Mucosa of rectum (tissue), 2 donors: ENCODE measurements at regions not wholly inside any gene's neighbourhood (a gene's known extent, or its start where the extent isn't known, plus 50 kb on each side); places are given as distances from the start of the nearest gene placed in this dataset.
"Not testable (repeated sequence)": the region's sequence is repeated elsewhere in the genome, so short reads cannot be mapped to it uniquely, and the experiment has no call there.

ENCODE experiments used
- H3K27ac ChIP-seq, 2 donors: one replicate each; pipeline ENCODE4 v1.7.0; 2013; ENCODE audit warnings: inconsistent platforms in 2 of 2, low read depth in 2 of 2, low read length in 2 of 2
- H3K27me3 ChIP-seq, 2 donors: one replicate each; pipeline ENCODE4 v1.7.0; 2013; ENCODE audit warnings: low read length in 2 of 2; ENCODE audit not compliant: control insufficient read depth in 2 of 2, insufficient read depth in 2 of 2
- H3K36me3 ChIP-seq, 2 donors: one replicate each; pipeline ENCODE4 v1.7.0; 2013; ENCODE audit warnings: low read length in 2 of 2; ENCODE audit not compliant: control insufficient read depth in 2 of 2, insufficient read depth in 2 of 2
- H3K4me1 ChIP-seq, 2 donors: one replicate each; pipeline ENCODE4 v1.7.0; 2013; ENCODE audit warnings: low read length in 2 of 2, mild to moderate bottlenecking in 1 of 2; ENCODE audit not compliant: control insufficient read depth in 2 of 2, insufficient read depth in 2 of 2
- H3K4me3 ChIP-seq, 2 donors: one replicate each; pipeline ENCODE4 v1.7.0; 2013; ENCODE audit warnings: low read length in 2 of 2
- H3K9ac ChIP-seq, 2 donors: one replicate each; pipeline ENCODE4 v1.7.0; 2013; ENCODE audit warnings: low read length in 2 of 2, low read depth in 1 of 2, mild to moderate bottlenecking in 1 of 2
- H3K9me3 ChIP-seq, 2 donors: one replicate each; pipeline ENCODE4 v1.7.0; 2013; ENCODE audit warnings: low read length in 2 of 2; ENCODE audit not compliant: control insufficient read depth in 2 of 2
- donor health status: healthy.
- donor health status: Normal muscosa, but diverticular disease.

- H3K4me3 ChIP-seq = no peak overlapping the region
- no peaks in the 10 kb centered on the region for H3K36me3 ChIP-seq
- H3K9me3 ChIP-seq = no peaks in the 10 kb centered on the region
- H3K9ac ChIP-seq = no peak overlapping the region
- H3K27ac ChIP-seq = no peak overlapping the region
- H3K4me1 ChIP-seq = no peaks in the 10 kb centered on the region
- no peaks in the 10 kb centered on the region for H3K27me3 ChIP-seq
These were observed 672.3 kb downstream of the TNS3 start for GRCh38 chr7:46909601-46910051.

DNA sequence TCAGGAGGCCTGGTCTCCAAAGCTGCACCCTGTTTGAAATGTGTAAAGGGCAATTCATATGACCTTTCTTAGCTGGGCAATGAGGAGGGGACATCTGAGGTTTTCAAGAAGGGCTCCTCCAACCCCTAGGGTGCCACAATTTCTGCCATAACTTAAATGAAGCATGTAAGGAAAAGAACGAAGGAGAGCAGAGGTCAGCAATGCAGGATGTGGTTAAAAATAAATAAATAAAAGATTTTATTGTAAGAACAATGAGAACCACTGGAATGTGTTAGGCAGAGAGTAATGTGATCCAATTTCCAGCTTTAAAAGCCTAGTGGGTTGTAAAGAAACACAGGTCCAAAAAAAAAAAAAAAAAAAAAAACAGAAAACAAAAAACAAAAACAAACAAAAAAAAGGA lies 673.1 kb downstream of the TNS3 start:
- H3K27me3 ChIP-seq = no peaks in the 10 kb centered on the region
- no peaks in the 10 kb centered on the region for H3K9me3 ChIP-seq
- no peaks in the 10 kb centered on the region for H3K36me3 ChIP-seq
- H3K9ac ChIP-seq = no peak overlapping the region
- no peak overlapping the region for H3K4me3 ChIP-seq
- H3K4me1 ChIP-seq = no peaks in the 10 kb centered on the region
- H3K27ac ChIP-seq = no peak overlapping the region

DNA sequence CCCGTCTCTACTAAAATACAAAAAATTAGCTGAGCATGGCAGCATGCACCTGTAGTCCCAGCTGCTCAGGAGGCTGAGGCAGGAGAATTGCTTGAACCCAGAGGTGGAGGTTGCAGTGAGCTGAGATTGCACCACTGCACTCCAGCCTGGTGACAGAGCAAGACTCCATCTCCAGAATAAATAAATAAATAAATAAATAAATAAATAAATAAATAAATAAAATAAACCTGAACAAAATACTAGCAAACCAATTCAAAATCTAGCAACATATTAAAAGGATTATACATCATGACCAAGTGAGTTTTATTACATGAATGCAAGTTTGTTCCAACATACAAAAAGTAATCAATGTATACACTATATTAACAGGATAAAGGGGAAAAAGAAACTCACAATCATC lies 677.4 kb downstream of the TNS3 start:
- not testable (repeated sequence) for H3K27ac ChIP-seq, H3K9me3 ChIP-seq, H3K36me3 ChIP-seq, H3K4me1 ChIP-seq, H3K4me3 ChIP-seq, H3K9ac ChIP-seq, H3K27me3 ChIP-seq

GRCh38 chr7:46902463-46902862 lies 679.4 kb downstream of the TNS3 start:
- Histone ChIP-seq H3K9me3 (no peaks in the 10 kb centered on the region), H3K36me3 (no peaks in the 10 kb centered on the region), H3K9ac (no peak overlapping the region), H3K4me1 (no peaks in the 10 kb centered on the region), H3K27ac (no peak overlapping the region), H3K27me3 (no peaks in the 10 kb centered on the region), H3K4me3 (no peak overlapping the region)

DNA sequence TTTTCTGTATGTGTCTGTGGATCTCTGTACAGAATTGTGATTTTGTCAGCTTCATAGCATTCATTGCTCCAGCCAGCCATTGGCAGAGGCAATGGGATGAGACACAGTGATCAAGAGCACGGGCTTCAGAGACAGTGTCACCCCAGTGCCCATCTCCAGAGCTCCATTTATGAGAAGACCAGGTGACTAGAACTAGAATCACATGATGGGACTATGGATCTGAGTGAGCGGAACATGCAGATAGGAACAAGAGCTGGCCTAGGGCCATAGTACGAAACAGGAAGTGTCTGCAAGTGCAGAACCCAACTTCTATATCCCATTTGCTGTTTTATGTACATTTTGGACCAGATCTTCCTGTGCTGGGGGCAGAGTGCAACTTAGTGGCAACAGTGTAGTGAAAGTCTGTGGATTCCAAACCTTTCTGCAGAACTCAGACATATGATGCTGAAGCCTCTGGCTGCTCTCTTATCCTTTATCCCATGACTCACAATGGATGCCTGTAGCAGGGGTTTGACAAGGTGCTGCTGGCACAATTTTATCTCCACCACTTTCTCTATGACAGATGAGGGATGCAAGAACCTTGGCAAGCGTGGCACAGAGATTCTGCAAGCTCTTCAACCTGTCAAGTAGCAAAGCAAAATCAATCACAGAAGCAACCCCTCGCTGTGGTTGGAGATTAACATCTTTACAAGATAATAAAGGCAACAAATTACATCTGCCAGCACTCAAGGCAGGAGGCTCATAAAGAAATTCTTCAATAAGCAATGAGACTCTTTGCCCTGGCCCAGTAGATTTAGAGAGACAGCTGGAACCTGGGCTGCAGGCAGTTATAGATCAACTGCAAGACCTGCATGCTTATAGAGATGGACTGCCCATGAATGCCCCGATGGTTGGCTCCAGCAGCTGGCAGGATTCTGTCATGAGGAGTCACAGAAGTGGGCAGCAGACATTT lies 681.3 kb downstream of the TNS3 start:
- H3K36me3 ChIP-seq = no peaks in the 10 kb centered on the region
- H3K27me3 ChIP-seq = no peaks in the 10 kb centered on the region
- no peak overlapping the region for H3K27ac ChIP-seq
- H3K9ac ChIP-seq = no peak overlapping the region
- H3K9me3 ChIP-seq = no peaks in the 10 kb centered on the region
- H3K4me3 ChIP-seq = no peak overlapping the region
- no peaks in the 10 kb centered on the region for H3K4me1 ChIP-seq

- Histone ChIP-seq H3K4me3 (no peak overlapping the region), H3K9me3 (no peaks in the 10 kb centered on the region), H3K36me3 (no peaks in the 10 kb centered on the region), H3K27ac (no peak overlapping the region), H3K9ac (no peak overlapping the region), H3K4me1 (no peaks in the 10 kb centered on the region), H3K27me3 (no peaks in the 10 kb centered on the region)
These were observed 684.5 kb downstream of the TNS3 start for GRCh38 chr7:46897381-46897780.

- no peak overlapping the region for H3K27ac ChIP-seq
- H3K4me1 ChIP-seq = no peaks in the 10 kb centered on the region
- H3K9me3 ChIP-seq = peaks cover 2 to 3% of the 10 kb centered on the region in 2 donors
- H3K4me3 ChIP-seq = no peak overlapping the region
- H3K27me3 ChIP-seq = no peaks in the 10 kb centered on the region
- H3K9ac ChIP-seq = no peak overlapping the region
- no peaks in the 10 kb centered on the region for H3K36me3 ChIP-seq
These were observed 695.1 kb downstream of the TNS3 start for GRCh38 chr7:46886669-46887374.

DNA sequence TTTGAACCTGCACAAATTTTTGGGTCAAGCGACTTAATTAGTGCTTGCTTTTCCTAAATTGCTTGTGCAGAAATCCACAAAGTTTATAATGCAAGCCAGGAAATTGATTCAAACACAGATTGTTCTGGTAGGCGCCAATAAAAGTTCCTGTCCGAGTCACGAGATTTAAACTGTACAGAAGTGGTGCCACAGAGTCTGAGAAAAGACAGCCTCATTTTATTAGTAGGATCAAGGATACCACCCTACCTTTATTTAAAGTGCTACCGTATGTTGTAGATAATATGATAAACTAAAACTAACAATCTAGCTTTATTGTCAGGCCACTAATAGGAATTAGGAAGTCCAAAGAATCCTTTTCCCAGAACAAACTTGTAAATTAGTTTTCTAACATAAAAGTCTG lies 696.7 kb downstream of the TNS3 start:
- H3K4me3 ChIP-seq = no peak overlapping the region
- H3K9me3 ChIP-seq = peaks cover 2 to 3% of the 10 kb centered on the region in 2 donors
- no peak overlapping the region for H3K27ac ChIP-seq

GRCh38 chr7:46881507-46882127 lies 700.3 kb downstream of the TNS3 start:
- Histone ChIP-seq H3K27me3 (no peaks in the 10 kb centered on the region), H3K36me3 (no peaks in the 10 kb centered on the region), H3K27ac (no peak overlapping the region), H3K9me3 (peaks cover 0 to 1% of the 10 kb centered on the region in 2 donors), H3K9ac (no peak overlapping the region), H3K4me3 (no peak overlapping the region), H3K4me1 (no peaks in the 10 kb centered on the region)

More for the DNA sequence above, 696.7 kb downstream of the TNS3 start:
- Histone ChIP-seq H3K4me1 (no peaks in the 10 kb centered on the region), H3K27me3 (no peaks in the 10 kb centered on the region), H3K36me3 (no peaks in the 10 kb centered on the region), H3K9ac (no peak overlapping the region)
